IMR-90 (cell line): ENCODE measurements at regions not wholly inside any gene's neighbourhood (a gene's known extent, or its start where the extent isn't known, plus 50 kb on each side); places are given as distances from the start of the nearest gene placed in this dataset.

ENCODE experiments used
- ATAC-seq: fragments of 200-7000 bp; cut with Tn5 transposase; 2 replicates; pipeline ENCODE4 v1.9.1; 2020; ENCODE audit warnings: low read depth, mild to moderate bottlenecking, moderate library complexity
- BruUV-seq: library from RNA; stranded (reverse); fragments of 400-500 nt; replicated peaks from 2 replicates; lab custom pipeline; 2021; lab: Mats Ljungman, UMichigan
- CTCF ChIA-PET: fragments of 300-600 bp; formaldehyde crosslinking; extraction: SDS; loops from one replicate; lab custom pipeline; 2021; ENCODE audit warnings: antibody characterized with exemption; lab: Yijun Ruan, JAX
- POLR2A ChIA-PET: fragments of 300-600 bp; sonication (Branson Sonifier 250); formaldehyde crosslinking; loops from one replicate; lab custom pipeline; 2022; ENCODE audit warnings: antibody characterized with exemption; ENCODE audit not compliant: unreplicated experiment; lab: Charles Lee
- DNase-seq: peaks from one replicate; pipeline ENCODE4 v3.0.0; 2013
- H2AFZ ChIP-seq: replicated peaks from 2 replicates; pipeline ENCODE3; 2013; ENCODE audit warnings: low read length, mild to moderate bottlenecking; ENCODE audit not compliant: poor library complexity
- H2AK5ac ChIP-seq: 2 replicates; pipeline ENCODE4 v1.6.1; 2013; ENCODE audit warnings: low read depth, low read length, inconsistent platforms
- H2AK9ac ChIP-seq: replicated peaks from 2 replicates; pipeline ENCODE3; 2013; ENCODE audit warnings: mild to moderate bottlenecking, low read depth, low read length, moderate library complexity; ENCODE audit not compliant: poor library complexity
- H2BK120ac ChIP-seq: 2 replicates; pipeline ENCODE4 v1.6.1; 2013; ENCODE audit warnings: low read depth, low read length, inconsistent platforms
- H2BK15ac ChIP-seq: 3 replicates; pipeline ENCODE4 v1.6.1; 2013; ENCODE audit warnings: low read depth, low read length, inconsistent platforms
- H2BK20ac ChIP-seq: 2 replicates; pipeline ENCODE4 v1.6.1; 2013; ENCODE audit warnings: low read depth, mild to moderate bottlenecking, inconsistent platforms, low read length, moderate library complexity
- H2BK5ac ChIP-seq: 2 replicates; pipeline ENCODE4 v1.6.1; 2013; ENCODE audit warnings: mild to moderate bottlenecking, low read depth, low read length, inconsistent platforms; ENCODE audit not compliant: poor library complexity, severe bottlenecking
- H3K14ac ChIP-seq: replicated peaks from 2 replicates; pipeline ENCODE4 v1.6.1; 2013; ENCODE audit warnings: low read depth, low read length, inconsistent platforms
- H3K18ac ChIP-seq: 2 replicates; pipeline ENCODE4 v1.6.1; 2013; ENCODE audit warnings: low read depth, low read length, control low read depth
- H3K23ac ChIP-seq: 2 replicates; pipeline ENCODE4 v1.6.1; 2013; ENCODE audit warnings: low read depth, low read length, inconsistent platforms
- H3K27ac ChIP-seq: 2 replicates; pipeline ENCODE4 v1.5.1; 2013; ENCODE audit warnings: mild to moderate bottlenecking, control low read depth, low read length; ENCODE audit not compliant: insufficient read depth
- H3K27me3 ChIP-seq: 2 replicates; pipeline ENCODE4 v1.6.1; 2013; ENCODE audit warnings: low read length; ENCODE audit not compliant: control insufficient read depth, insufficient read depth
- H3K36me3 ChIP-seq: 2 replicates; pipeline ENCODE4 v1.6.1; 2013; ENCODE audit warnings: low read length, mixed read lengths; ENCODE audit not compliant: control insufficient read depth, insufficient read depth
- H3K4ac ChIP-seq: 2 replicates; pipeline ENCODE4 v1.6.1; 2013; ENCODE audit warnings: low read depth, low read length, inconsistent platforms
- H3K4me1 ChIP-seq: 2 replicates; pipeline ENCODE4 v1.6.1; 2013; ENCODE audit warnings: low read length, mixed read lengths; ENCODE audit not compliant: control insufficient read depth, insufficient read depth
- H3K4me2 ChIP-seq: 2 replicates; pipeline ENCODE4 v1.6.1; 2013; ENCODE audit warnings: low read depth, mild to moderate bottlenecking, control low read depth, low read length, moderate library complexity
- H3K4me3 ChIP-seq: 2 replicates; pipeline ENCODE4 v1.5.1; 2013; ENCODE audit warnings: low read depth, mild to moderate bottlenecking, control low read depth, low read length, moderate library complexity; ENCODE audit not compliant: insufficient read depth
- H3K56ac ChIP-seq: 2 replicates; pipeline ENCODE4 v1.6.1; 2013; ENCODE audit warnings: low read length, inconsistent platforms; ENCODE audit not compliant: insufficient read depth; ENCODE audit errors: extremely low read depth
- H3K79me1 ChIP-seq, 2 experiments: 2 replicates each; pipeline ENCODE4 v1.6.1; 2013; ENCODE audit warnings: low read length in 2 of 2, inconsistent platforms in 1 of 2, low read depth in 1 of 2
- H3K9ac ChIP-seq: 2 replicates; pipeline ENCODE4 v1.6.1; 2013; ENCODE audit warnings: low read depth, low read length, control low read depth
- H3K9me1 ChIP-seq: 2 replicates; pipeline ENCODE4 v1.6.1; 2013; ENCODE audit warnings: low read length, inconsistent platforms; ENCODE audit not compliant: insufficient read depth
- H3K9me3 ChIP-seq: 2 replicates; pipeline ENCODE4 v1.6.1; 2013; ENCODE audit warnings: low read length; ENCODE audit not compliant: control insufficient read depth, insufficient read depth
- H4K20me1 ChIP-seq: 2 replicates; pipeline ENCODE4 v1.6.1; 2013; ENCODE audit warnings: low read length, inconsistent platforms; ENCODE audit not compliant: insufficient read depth
- H4K5ac ChIP-seq: 2 replicates; pipeline ENCODE4 v1.6.1; 2013; ENCODE audit warnings: mild to moderate bottlenecking, low read depth, low read length, control low read depth
- H4K8ac ChIP-seq, 2 experiments: 2 replicates each; pipeline ENCODE4 v1.6.1; 2013; ENCODE audit warnings: low read depth in 2 of 2, low read length in 2 of 2, control low read depth in 1 of 2, inconsistent platforms in 1 of 2
- H4K91ac ChIP-seq: 2 replicates; pipeline ENCODE4 v1.6.1; 2013; ENCODE audit warnings: low read depth, low read length, inconsistent platforms; ENCODE audit not compliant: insufficient read depth
- CEBPB ChIP-seq: IDR thresholded peaks from 2 replicates; pipeline ENCODE4 v1.6.1; 2012; ENCODE audit warnings: low read depth, low read length, improper control_type of control experiment
- CHD1 ChIP-seq: IDR thresholded peaks from 2 replicates; pipeline ENCODE4 v1.6.1; 2012; ENCODE audit warnings: low read depth, low read length, improper control_type of control experiment
- MXI1 ChIP-seq: IDR thresholded peaks from 2 replicates; pipeline ENCODE4 v1.6.1; 2012; ENCODE audit warnings: low read depth, mild to moderate bottlenecking, low read length, moderate library complexity, borderline replicate concordance
- WGBS, 2 experiments: methylation state at CpG; one replicate each; pipeline versions ENCODE4 v1.1.5 to v1.1.7; 2013; ENCODE audit warnings: missing lambda C conversion rate in 2 of 2; ENCODE audit not compliant: insufficient read length in 1 of 2; ENCODE audit errors: extremely low coverage in 2 of 2; 5-methylcytosine and 5-hydroxymethylcytosine counted together
- dilution Hi-C: fragments of 300-500 bp; cut with HindIII; formaldehyde crosslinking; loops from one replicate; pipeline ENCODE4 v1.14.3; 2018; ENCODE audit warnings: low sequenced_read_pairs; ENCODE audit not compliant: unreplicated experiment
- in situ Hi-C: fragments of 300-500 bp; cut with MboI; formaldehyde crosslinking; loops from 3 replicates; pipeline ENCODE4 v1.14.3; 2019; ENCODE audit warnings: low sequenced_read_pairs, inconsistent platforms, mixed read lengths
- intact Hi-C: fragments of 100-400 bp; cut with micrococcal nuclease; formaldehyde crosslinking; loops from 2 replicates; pipeline ENCODE4 v1.10.0; 2022

GRCh38 chr12:124132530-124132929 lies 159.5 kb downstream of the ZNF664 start:
- Histone ChIP-seq H3K4ac (no peak overlapping the region), H4K20me1 (no peaks in the 10 kb centered on the region), H2BK20ac (no peak overlapping the region), H3K9ac (no peak overlapping the region), H2AFZ (no peak overlapping the region), H2BK15ac (no peak overlapping the region), H2AK5ac (no peak overlapping the region), H3K36me3 (no peaks in the 10 kb centered on the region), H3K4me3 (no peak overlapping the region), H2BK120ac (no peak overlapping the region), H3K18ac (no peak overlapping the region), H4K5ac (no peak overlapping the region), H2BK5ac (no peak overlapping the region), H3K23ac (no peak overlapping the region), H3K27ac (no peak overlapping the region), H3K14ac (no peak overlapping the region), H4K8ac (no peak overlapping the region), H3K9me3 (peaks cover 4% of the 10 kb centered on the region), H3K9me1 (no peaks in the 10 kb centered on the region), H3K56ac (no peak overlapping the region), H3K27me3 (peaks cover 13% of the 10 kb centered on the region), H2AK9ac (no peak overlapping the region), H4K91ac (no peak overlapping the region), H3K4me1 (no peaks in the 10 kb centered on the region), H3K4me2 (no peak overlapping the region), H3K79me1 (no peaks in the 10 kb centered on the region)
- WGBS, 2 experiments = 100% methylated on average over 1 of the region's 2 CpGs; no CpG with 5 or more reads in 1 of the 2 experiments
- ATAC-seq = no peak
- DNase-seq = no peak
- dilution Hi-C loops (no loop called here), intact Hi-C loops (no loop called here), in situ Hi-C loops (no loop called here)
- ChIA-PET POLR2A (no interaction called here), CTCF (interaction anchor here (0.6 kb wide), 1 partner anchor 14 kb away, joined by 6 read pairs; no protein-coding TSS in a partner anchor)
- TF ChIP-seq CHD1 (no peak), CEBPB (no peak), MXI1 (no peak)
- BruUV-seq = no TSS peak
